ENCODE measurements at regions not wholly inside any gene's neighbourhood (a gene's known extent, or its start where the extent isn't known, plus 50 kb on each side); places are given as distances from the start of the nearest gene placed in this dataset.

- TF ChIP-seq, protein P1, sequence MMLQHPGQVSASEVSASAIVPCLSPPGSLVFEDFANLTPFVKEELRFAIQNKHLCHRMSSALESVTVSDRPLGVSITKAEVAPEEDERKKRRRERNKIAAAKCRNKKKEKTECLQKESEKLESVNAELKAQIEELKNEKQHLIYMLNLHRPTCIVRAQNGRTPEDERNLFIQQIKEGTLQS (IDR thresholded peaks at IDR 0.05; ENCODE audit: borderline replicate concordance, extremely low read depth, low read depth, low read length): no peak
- TF ChIP-seq SIX5 (IDR thresholded peaks at IDR 0.05; ENCODE audit: low read depth, low read length, severe bottlenecking) (no peak), TCF7 (IDR thresholded peaks at IDR 0.05; ENCODE audit: borderline replicate concordance) (no peak)
- TF ChIP-seq, protein P2, sequence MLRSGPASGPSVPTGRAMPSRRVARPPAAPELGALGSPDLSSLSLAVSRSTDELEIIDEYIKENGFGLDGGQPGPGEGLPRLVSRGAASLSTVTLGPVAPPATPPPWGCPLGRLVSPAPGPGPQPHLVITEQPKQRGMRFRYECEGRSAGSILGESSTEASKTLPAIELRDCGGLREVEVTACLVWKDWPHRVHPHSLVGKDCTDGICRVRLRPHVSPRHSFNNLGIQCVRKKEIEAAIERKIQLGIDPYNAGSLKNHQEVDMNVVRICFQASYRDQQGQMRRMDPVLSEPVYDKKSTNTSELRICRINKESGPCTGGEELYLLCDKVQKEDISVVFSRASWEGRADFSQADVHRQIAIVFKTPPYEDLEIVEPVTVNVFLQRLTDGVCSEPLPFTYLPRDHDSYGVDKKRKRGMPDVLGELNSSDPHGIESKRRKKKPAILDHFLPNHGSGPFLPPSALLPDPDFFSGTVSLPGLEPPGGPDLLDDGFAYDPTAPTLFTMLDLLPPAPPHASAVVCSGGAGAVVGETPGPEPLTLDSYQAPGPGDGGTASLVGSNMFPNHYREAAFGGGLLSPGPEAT (IDR thresholded peaks at IDR 0.05; ENCODE audit: low read depth): no peak
Observed at GRCh38 chr5:87940775-87941174, 327.9 kb downstream of the TMEM161B start.

Measured in GM12878 (cell line).